Embryonic facial prominence (tissue), 1 donor: ENCODE measurements at regions not wholly inside any gene's neighbourhood (a gene's known extent, or its start where the extent isn't known, plus 50 kb on each side); places are given as distances from the start of the nearest gene placed in this dataset.
"Not testable (repeated sequence)": the region's sequence is repeated elsewhere in the genome, so short reads cannot be mapped to it uniquely, and the experiment has no call there.

Source experiments
- DNase-seq: peaks from one replicate; pipeline ENCODE4 v3.0.0-alpha.2; 2016; ENCODE audit errors: extremely low spot score

DNA sequence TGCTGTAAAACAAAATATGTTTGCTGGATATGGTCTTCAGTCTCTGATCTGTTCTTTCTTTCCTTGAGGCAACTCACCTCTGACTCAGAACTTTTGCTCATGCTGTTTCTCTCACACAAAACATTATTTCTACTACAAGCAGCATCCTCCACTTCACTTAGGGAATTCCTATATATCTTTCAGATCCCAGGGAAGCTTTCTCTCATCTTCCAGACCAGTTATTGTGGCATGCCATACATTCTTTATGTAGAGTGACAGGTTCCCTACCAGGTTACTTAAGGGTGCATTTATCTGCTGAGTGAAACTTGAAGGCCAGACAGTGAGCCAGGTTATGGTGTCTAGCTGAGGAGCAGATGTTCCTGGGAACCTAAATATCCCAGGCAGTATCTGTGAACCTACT lies 1226.0 kb downstream of the CDH8 start:
- no peak for DNase-seq

DNA sequence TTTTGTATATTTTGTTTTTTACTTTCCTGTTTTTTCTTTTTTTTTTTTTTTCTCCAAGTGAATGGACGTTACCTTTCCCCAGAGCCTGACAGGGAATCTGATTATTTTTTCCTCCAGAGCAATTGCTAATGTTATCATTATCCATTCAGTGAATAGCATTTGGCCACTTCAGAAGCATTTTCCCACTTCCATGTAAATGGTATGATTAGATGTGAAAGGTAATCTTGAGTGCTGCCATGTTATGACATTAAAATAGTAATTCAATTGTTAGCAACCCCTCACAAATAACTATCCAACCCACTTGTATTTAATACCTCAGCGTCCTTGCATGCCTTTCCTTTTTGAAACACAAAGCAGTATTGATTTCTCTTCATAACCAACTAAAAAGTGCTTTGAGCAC lies 1243.8 kb downstream of the CDH8 start:
- DNase-seq, result no peak

DNA sequence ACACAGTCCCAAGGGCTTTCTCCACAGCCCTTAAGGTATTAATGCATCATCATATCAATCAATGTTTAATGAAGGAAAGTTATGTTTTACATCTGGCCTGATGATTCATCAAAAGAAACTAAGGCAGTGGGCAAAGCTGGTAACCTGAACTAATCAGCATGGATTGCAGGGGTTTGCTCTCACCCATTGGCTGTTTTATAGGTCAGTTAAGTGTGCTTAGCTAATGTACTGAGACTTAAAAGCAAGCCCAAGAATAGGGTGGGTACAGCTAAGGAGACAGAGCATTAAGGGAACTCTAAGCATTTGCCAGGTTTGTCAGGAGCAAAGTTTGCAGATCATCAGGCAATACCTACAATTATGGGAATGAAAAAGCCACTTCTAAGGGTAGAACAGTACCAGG lies 1247.6 kb downstream of the CDH8 start:
- DNase-seq, result no peak

DNA sequence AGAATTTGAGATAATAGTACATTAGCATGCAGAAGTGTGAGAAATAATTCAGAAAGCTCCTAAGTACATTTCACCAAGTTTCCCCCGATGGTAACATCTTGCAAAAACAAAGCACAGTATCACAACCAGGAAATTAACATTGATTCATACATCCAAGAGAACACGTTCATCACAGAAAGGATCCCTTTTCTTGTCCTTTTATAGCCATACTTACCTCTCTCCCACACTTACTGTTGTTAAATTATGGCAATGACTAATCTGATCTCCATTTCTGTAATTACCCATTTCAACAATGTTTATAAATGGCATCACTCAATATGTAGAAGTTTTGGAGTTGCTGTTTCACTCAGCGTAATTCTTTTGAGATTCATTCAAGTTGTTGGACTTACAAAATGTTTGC lies 1260.0 kb downstream of the CDH8 start:
- no peak for DNase-seq

DNA sequence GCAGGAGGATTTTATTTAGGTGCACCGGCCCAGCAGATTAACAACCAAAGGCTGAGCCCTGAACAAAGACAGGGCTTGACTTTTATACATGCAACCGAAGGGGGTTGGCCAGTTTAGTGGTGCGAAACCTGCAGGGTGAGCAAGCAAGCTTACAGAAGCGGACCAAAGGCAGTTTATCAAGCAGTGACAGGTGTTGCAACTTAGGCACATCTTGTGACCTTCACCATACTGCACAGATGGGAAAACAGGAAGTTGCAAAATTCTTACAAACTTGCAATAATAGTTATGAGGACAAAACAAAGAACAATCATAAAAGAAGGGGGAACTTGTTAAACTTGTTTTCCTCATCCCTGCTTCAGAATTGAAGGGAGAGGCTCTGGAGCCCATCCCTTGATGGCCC lies 1265.1 kb downstream of the CDH8 start:
- DNase-seq, result no peak

DNA sequence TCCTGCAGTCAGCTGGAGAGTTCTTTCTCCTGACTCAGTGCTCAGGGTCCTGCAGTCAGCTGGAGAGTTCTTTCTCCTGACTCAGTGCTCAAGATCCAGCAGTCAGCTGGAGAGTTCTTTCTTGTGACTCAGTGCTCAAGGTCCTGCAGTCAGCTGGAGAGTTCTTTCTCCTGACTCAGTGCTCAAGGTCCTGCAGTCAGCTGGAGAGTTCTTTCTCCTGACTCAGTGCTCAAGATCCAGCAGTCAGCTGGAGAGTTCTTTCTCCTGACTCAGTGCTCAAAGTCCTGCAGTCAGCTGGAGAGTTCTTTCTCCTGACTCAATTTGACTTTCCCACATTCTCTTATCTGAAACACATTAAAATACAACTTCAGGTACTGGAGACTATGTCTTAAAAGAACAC lies 1265.9 kb downstream of the CDH8 start:
- DNase-seq, result not testable (repeated sequence)

DNA sequence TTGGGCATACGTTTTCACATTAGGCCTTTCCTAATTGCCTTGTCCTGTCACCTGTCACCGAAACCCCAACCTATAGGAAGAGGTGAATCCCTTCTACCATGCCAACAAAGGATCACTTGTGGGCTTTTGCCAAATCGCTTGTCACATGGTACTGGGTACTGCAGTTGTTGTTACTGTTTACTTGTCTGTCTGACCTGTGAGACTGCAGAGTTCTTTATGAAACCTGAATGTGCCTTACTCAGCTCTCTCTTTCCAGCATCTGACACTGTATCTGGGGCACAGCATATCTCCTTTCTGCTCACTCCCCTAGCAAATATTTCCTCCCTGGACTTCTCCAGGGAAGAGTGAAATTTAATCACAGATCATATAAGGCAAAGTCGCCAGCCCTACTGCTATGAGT lies 1272.4 kb downstream of the CDH8 start:
- DNase-seq, result no peak

DNA sequence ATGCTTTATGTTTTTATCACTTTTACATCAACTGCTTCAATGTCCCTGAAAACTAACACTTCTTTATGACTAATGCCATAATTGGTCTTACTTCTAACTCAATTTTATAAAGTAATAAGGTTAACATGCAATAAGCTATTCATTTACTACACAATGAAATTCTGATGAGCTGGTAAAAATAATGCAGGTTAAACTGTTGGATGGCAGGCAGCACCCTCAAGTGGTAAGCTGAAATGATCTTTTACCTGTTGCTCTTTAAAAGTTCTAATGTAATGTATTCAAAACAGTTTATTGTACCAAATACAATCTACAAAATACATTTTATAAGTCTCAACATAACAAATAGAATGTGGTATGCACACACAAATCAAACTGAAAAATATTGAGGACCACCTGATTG lies 1280.3 kb downstream of the CDH8 start:
- no peak for DNase-seq

DNA sequence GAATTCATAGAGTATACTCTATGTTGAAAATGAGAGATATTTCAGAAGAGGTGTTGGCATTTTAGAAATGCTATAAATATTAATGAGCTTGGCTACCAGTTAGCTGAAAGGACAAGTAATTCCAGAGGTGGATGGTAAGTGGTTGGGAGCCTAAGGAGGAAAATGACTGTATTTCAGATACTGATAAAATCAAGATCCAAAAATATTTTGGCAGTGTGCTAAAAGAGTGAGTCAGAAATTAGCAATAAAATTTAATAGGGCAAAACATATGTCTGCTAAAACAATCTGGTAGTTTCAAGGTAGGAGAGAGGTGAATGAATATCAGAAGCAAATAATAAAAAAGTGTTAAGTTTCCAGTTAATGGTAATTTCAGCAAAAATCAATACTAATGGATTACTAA lies 1287.9 kb downstream of the CDH8 start:
- no peak for DNase-seq

DNA sequence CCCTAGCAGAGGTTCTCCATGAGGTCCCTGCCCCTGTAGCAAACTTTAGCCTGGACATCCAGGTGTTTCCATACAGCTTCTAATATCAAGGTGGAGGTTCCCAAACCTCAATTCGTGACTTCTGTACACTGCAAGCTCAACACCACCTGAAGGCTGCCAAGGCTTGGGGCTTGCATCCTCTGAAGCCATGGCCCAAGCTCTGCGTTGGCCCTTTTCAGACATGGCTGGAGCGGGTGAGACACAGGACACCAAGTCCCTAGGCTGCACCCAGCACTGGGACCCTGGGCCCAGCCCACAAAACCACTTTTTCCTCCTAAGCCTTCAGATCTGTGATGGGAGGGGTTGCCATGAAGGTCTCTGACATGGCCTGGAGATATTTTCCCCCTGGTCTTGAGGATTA lies 1292.0 kb downstream of the CDH8 start:
- DNase-seq, result no peak

DNA sequence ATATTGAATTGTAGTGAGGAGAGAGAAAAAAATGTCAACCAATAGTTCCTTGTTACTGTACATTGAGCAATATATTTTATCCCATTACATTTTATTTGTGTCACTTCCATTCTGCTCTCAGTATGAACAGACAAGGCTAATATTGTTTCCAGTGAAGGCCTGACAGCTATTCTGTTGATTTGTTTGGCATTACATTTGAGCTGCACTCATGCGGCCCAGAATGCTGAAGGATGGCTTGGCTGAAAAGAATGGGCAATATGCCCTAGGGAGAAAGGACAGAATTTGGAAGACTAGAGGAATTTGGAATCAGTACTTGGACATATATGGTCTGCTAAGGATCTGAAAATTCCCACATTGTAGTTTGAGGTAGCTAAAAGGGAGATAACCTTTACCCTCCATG lies 1294.4 kb downstream of the CDH8 start:
- no peak for DNase-seq

DNA sequence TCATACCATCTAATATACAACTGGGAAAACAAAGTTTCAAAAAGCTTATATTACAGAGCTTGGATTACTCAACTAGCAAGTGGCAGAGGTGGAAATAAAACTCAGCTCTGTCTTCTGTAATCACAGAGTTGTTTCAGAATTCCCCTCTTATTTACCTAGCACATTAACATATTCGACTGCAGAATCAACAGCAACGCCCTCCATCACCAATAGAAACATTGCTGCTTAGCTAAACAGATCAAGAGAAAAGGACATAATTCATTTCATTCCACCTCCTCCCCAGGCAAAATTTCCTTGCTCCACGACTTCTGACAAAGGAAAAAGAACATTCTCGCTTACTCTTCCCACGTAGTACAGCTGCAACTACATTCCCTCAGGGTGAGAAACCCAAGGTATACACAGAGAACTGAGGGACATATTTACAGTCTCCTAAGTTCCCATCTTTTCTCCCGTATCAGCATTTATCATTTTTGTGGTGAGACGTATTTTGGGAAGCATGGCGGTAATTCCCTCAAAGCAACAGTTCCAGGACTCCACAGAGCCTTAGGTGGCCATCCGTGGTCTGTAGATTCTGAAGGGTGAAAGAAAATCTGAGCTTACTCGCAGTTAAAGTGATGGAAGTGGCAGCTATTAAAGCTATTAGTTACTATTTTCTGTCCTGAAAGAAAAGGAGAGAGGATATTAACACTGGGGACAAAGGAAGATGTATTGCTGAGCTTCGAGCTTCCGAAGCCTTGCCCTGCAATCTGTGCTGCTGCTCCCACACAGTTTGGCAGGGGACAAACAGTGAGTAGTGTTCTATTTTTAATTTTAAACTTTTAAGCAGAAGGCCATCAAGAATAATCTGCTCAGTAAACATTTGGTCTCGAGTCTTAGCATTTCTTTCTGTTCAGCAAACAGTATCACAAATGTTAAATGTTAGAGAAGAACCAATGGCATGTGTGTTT lies 1296.2 kb downstream of the CDH8 start:
- DNase-seq, result no peak

DNA sequence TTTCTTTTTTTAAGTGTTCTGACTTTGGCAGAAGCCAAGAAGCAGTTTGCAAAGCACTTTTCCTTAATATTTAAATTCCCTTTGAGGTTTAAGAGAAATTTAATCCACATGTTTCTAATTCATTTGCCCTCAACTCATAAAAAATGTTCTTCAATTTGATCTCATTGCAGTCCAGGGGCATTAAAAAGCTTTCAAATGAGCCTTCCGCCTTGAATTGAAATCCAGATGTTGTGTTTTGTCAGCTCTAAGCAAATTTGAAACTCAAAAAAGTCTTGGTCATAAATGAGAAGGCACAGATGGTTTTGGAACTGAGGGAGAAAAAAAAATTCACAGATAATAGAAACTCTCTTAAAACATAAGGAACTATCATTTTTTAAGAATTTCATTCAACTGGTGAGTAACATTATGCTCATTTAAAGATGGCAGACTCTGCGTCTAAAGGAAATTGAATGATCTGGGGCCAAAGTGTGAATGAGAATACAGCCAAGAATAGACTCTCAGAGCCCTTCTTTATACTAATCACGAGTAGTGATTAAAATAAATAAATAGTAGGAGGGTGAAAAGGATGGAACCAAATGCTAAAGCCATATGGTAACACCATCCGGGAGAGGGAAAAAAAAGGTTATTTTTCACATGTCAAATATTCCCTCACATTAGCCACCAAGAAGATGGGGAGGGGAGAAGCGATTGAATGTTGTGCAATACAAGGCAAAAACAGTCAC lies 1304.7 kb downstream of the CDH8 start:
- no peak for DNase-seq

DNA sequence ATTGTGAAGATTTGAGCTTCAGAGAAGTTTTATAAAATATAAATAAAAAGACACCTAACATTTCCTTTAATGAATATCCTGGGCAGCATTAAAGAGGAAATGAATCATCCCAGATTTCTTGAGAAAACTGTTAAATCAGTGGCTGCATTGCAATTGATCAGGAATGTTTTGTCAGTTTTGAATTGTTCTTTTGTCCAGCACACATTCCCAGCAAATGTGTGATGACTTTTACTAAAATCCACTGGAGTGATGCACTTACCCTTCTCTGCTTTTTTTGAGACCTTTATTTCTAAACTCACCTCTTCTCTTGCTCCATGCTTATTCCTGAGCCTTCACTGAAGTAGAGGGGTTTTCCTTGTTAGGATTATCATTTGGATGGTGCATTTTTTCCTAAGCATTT lies 1307.2 kb downstream of the CDH8 start:
- DNase-seq, result no peak

DNA sequence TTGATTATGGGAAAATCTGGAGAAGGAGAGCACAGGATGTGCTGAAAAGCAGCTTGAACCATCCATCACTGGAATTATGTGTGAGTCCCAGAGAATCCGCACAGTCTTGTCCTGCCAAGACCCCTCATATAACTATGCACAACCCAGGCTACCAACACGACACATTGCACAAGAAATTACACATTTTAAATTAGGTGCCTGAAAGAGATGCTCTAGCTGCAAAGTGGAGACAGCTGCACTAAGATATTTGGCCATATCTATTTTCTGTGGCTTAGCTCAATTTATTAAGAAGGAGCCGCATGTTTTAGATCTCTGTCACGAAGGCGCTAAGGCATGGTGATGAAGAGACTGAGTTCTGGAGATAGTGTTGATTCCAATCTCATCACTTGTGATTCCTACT lies 1308.4 kb downstream of the CDH8 start:
- no peak for DNase-seq

DNA sequence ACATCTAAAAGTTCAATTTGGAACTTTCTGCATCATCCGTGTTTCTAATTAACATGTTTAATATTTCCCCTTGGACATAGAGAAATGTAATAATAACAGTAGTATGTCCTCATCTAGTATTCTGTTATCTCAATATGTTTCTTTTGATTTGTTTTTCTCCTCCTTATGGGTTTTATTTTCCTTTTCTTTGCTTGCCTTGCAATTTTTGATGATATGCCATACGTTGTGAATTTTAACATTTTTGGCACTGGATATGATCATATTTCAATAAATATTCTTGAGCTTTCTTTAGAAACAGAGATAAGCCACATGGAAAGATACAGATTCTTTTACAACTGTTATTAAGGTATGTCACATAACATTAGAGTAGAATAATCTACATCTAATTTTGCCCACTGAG lies 1316.2 kb downstream of the CDH8 start:
- no peak for DNase-seq

DNA sequence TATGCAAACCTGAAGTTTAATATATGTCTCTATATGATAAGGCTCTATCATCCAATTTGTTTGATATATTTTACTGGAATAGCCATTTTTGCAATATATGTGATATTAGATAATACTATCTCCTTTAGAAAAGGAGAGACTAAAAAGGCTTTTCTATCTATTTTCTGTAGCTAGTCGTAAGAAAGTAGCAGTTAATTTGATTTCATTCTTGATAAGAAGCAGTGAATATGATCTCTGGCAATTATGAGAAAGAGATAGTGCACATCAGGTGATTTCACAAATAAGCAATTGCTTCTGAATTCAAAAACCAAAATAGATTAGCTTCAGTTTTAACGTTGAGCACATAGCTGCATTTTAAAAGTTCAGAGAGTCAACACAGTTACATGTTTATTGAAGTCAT lies 1318.4 kb downstream of the CDH8 start:
- no peak for DNase-seq

DNA sequence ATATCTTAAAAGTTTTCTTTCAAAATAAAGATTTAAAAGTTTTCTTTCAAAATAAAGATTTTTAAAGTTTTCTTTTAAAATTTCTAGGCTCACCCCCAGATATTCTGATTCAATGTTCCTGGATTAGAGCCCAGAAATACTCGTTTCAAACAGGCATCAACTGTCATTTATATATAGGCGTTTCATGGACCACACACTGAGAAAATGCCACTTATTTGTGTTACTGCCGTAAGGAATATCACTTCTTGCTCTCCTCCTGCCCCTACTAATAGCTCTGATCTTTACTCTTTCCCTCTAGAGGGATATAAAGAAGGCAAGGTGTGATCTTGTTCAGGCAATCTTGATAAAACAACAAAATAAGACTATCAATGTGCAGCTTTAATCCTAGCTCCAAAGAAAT lies 1324.1 kb downstream of the CDH8 start:
- no peak for DNase-seq

DNA sequence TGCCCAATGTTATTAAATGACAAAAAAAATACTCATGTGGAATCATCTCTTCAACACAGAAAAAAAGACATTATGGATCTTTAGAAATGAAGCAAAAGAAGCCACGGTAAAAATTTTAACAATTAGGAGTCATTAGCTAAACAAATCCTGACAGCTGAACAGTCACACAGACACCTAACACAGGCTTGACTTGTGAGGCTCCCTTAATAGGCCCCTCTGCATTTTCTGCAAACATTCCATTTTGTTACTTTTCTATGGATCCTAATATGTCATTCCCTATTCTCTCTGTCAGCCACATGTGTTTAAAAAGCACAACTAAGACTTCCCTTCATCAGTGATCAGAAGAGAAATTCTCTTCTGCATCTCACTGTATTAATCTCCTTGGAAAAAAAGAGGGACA lies 1331.5 kb downstream of the CDH8 start:
- no peak for DNase-seq

DNA sequence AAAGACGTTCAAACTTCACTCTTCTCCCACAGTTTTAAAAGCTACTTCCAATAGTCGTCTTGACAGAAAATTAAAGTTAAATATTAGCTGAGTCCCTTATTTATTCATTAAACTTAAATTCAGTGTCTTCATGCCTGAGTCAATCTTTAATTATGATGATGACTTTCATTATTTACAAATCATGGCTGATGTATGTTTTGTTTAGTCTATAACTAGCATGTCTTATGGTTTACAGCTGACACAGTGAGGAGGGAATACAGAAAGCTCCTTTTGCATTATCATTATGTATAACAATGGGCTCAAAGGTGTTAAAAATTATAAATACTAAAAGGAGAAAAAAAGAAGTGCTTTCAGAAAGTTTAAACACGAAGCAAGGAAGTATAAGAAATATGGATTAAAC lies 1333.1 kb downstream of the CDH8 start:
- no peak for DNase-seq

DNA sequence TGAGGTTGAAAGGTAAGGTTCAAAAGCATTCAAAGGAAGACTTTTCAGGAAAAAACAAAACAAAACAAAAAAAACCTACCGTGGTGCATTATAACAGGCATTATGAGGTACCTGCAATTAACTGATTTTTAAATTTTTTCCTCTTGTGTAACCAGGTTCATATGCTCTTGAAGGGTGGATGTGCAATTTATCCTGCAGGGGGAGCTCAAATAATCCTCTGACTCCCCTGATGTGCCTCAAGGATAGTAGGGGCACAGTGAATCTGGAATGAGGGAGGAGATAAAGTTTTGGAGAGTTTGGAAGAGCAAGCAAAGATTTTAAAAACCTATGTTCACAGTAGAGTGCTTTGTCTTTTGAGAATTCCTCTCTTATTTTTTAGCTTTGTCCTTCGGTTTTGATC lies 1349.4 kb downstream of the CDH8 start:
- no peak for DNase-seq

DNA sequence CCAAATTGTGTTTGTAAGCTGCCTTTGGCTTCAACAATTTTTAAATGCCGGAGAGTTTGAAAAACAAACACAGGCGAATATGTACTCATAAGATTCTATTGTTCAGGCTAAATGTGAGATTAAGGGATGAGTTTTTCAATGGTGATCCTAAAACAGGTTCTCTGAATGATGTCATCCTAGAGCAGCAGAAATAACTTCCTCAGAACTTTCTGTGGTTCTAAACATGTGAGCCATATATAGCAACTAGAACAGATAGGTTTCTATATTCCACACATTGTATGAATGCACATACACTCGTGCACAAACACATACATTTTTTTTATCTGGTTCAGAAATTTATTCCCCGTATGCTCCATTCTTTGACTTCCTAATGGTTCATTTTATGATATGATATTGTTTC lies 1352.2 kb downstream of the CDH8 start:
- DNase-seq, result no peak

DNA sequence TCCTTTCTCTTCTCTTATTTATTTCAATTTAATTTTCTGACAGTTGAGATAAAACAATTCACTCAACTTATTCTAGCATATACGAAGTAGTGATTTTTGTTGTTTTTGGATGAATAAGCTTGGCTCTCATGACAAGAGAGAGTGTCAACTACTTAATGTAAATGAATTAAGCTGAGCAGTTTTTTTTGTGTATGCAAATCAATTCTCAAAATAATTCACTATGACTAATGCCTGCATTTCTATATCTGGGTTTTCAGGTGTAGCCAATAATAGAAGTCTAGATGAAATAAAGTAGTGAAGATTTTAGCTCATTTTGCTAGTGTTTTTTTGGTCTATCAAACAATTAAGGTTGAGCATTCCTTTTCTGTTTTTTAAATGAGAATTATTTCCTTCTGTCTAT lies 1354.0 kb downstream of the CDH8 start:
- no peak for DNase-seq
